Upper lobe of left lung (tissue), 4 donors: ENCODE measurements at regions not wholly inside any gene's neighbourhood (a gene's known extent, or its start where the extent isn't known, plus 50 kb on each side); places are given as distances from the start of the nearest gene placed in this dataset.

Experiments used
- POLR2A ChIP-seq, 4 donors: fragments of 450-650 bp; IDR thresholded peaks; one replicate each; pipeline ENCODE4 v1.5.1; 2016 to 2017; ENCODE audit warnings: antibody characterized with exemption in 4 of 4, mild to moderate bottlenecking in 2 of 4
- POLR2AphosphoS5 ChIP-seq, 2 donors: sonication (generic); formaldehyde crosslinking; IDR thresholded peaks; one replicate each; pipeline ENCODE4 v1.5.1; 2017; ENCODE audit warnings: antibody characterized with exemption in 2 of 2
- TF ChIP-seq, protein P1 (sequence below), 6 experiments: fragments of 450-650 bp in 4 of 6; fragments of 200-600 bp in 2 of 6; sonication (generic) in 2 of 6; IDR thresholded peaks; one replicate each; pipeline ENCODE4 v1.5.1; 2016 to 2019; ENCODE audit warnings: antibody characterized with exemption in 6 of 6

- no peak for TF ChIP-seq POLR2AphosphoS5 (IDR thresholded peaks at IDR 0.05)
- TF ChIP-seq, protein P1, sequence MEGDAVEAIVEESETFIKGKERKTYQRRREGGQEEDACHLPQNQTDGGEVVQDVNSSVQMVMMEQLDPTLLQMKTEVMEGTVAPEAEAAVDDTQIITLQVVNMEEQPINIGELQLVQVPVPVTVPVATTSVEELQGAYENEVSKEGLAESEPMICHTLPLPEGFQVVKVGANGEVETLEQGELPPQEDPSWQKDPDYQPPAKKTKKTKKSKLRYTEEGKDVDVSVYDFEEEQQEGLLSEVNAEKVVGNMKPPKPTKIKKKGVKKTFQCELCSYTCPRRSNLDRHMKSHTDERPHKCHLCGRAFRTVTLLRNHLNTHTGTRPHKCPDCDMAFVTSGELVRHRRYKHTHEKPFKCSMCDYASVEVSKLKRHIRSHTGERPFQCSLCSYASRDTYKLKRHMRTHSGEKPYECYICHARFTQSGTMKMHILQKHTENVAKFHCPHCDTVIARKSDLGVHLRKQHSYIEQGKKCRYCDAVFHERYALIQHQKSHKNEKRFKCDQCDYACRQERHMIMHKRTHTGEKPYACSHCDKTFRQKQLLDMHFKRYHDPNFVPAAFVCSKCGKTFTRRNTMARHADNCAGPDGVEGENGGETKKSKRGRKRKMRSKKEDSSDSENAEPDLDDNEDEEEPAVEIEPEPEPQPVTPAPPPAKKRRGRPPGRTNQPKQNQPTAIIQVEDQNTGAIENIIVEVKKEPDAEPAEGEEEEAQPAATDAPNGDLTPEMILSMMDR (IDR thresholded peaks at IDR 0.05): no peak
- no peak for TF ChIP-seq POLR2A (IDR thresholded peaks at IDR 0.05)
Observed at GRCh38 chr6:44650947-44651346, 263.4 kb downstream of the CDC5L start.
